Esophagus muscularis mucosa (tissue), 4 donors: ENCODE measurements at regions not wholly inside any gene's neighbourhood (a gene's known extent, or its start where the extent isn't known, plus 50 kb on each side); places are given as distances from the start of the nearest gene placed in this dataset.
"Not testable (repeated sequence)": the region's sequence is repeated elsewhere in the genome, so short reads cannot be mapped to it uniquely, and the experiment has no call there.

Experiments used
- DNase-seq: peaks from one replicate; pipeline ENCODE4 v3.0.0-alpha.2; 2017; ENCODE audit errors: extremely low spot score
- H3K27ac ChIP-seq, 4 donors: fragments of 200-600 bp; sonication (generic); replicated peaks in 1 of 4; 1 replicate in 3 of 4; 2 replicates in 1 of 4; pipeline ENCODE4 v1.5.1; 2016 to 2019; ENCODE audit warnings: mild to moderate bottlenecking in 1 of 4
- H3K27me3 ChIP-seq, 4 donors: fragments of 200-600 bp; sonication (generic); one replicate each; pipeline versions ENCODE4 v1.5.1 to v1.6.0; 2016 to 2019
- H3K36me3 ChIP-seq, 4 donors: fragments of 200-600 bp; sonication (generic); one replicate each; pipeline ENCODE4 v1.5.1; 2016 to 2019
- H3K4me1 ChIP-seq, 4 donors: fragments of 200-600 bp; sonication (generic); one replicate each; pipeline ENCODE4 v1.5.1; 2016 to 2019
- H3K4me3 ChIP-seq, 4 donors: fragments of 200-600 bp; sonication (generic); 1 replicate in 2 of 4; 2 replicates in 2 of 4; pipeline ENCODE4 v1.5.1; 2016 to 2019; ENCODE audit warnings: mild to moderate bottlenecking in 4 of 4, moderate library complexity in 1 of 4
- H3K9me3 ChIP-seq, 4 donors: fragments of 200-600 bp; sonication (generic); 1 replicate in 3 of 4; 2 replicates in 1 of 4; pipeline ENCODE4 v1.5.1; 2016 to 2019
- EP300 ChIP-seq: sonication (generic); formaldehyde crosslinking; IDR thresholded peaks from one replicate; pipeline ENCODE4 v1.6.1; 2017; ENCODE audit warnings: antibody characterized with exemption
- POLR2A ChIP-seq: fragments of 450-650 bp; IDR thresholded peaks from one replicate; pipeline ENCODE4 v1.6.1; 2017; ENCODE audit warnings: antibody characterized with exemption, moderate library complexity, mild to moderate bottlenecking, low read depth
- POLR2AphosphoS5 ChIP-seq, 2 donors: sonication (generic); formaldehyde crosslinking; IDR thresholded peaks; one replicate each; pipeline ENCODE4 v1.6.1; 2017; ENCODE audit warnings: antibody characterized with exemption in 2 of 2
- WGBS: methylation state at CpG from one replicate; pipeline ENCODE4 v1.1.5; 2018; 5-methylcytosine and 5-hydroxymethylcytosine counted together
- intact Hi-C: fragments of 100-400 bp; cut with DNase I; formaldehyde crosslinking; loops from one replicate; pipeline ENCODE4 v1.15.1; 2023
- TF ChIP-seq, protein P1 (sequence below), 3 experiments: fragments of 200-600 bp in 2 of 3; fragments of 450-650 bp in 1 of 3; sonication (generic) in 2 of 3; IDR thresholded peaks; one replicate each; pipeline ENCODE4 v1.5.1; 2017 to 2019; ENCODE audit warnings: antibody characterized with exemption in 3 of 3, mild to moderate bottlenecking in 2 of 3, moderate library complexity in 1 of 3

DNA sequence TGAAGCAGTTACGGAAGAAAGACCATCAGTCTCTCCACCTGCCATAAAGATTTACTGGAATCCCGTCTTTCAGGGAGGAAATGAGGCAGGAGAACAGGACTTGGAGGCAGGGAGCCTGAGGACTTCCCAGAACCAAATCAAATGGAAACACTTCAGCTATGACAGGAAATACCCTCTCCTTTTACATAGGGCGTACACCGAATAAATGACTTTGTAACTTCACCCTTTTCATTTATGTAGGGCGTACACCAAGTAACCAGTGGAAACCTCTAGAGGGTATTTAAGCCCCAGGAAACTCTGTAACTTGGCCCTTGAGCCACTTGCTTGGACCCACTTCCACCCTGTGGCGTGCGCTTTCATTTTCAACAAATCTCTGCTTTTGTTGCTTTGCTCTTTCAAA lies 218.3 kb upstream of the SLC39A10 start:
- DNase-seq = no peak
- WGBS = 89% methylated on average over 7 of the region's 7 CpGs
- H3K4me1 ChIP-seq = no peaks in the 10 kb centered on the region
- TF ChIP-seq, protein P1, sequence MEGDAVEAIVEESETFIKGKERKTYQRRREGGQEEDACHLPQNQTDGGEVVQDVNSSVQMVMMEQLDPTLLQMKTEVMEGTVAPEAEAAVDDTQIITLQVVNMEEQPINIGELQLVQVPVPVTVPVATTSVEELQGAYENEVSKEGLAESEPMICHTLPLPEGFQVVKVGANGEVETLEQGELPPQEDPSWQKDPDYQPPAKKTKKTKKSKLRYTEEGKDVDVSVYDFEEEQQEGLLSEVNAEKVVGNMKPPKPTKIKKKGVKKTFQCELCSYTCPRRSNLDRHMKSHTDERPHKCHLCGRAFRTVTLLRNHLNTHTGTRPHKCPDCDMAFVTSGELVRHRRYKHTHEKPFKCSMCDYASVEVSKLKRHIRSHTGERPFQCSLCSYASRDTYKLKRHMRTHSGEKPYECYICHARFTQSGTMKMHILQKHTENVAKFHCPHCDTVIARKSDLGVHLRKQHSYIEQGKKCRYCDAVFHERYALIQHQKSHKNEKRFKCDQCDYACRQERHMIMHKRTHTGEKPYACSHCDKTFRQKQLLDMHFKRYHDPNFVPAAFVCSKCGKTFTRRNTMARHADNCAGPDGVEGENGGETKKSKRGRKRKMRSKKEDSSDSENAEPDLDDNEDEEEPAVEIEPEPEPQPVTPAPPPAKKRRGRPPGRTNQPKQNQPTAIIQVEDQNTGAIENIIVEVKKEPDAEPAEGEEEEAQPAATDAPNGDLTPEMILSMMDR (IDR thresholded peaks at IDR 0.05) = no peak
- TF ChIP-seq POLR2AphosphoS5 (IDR thresholded peaks at IDR 0.05) (no peak), POLR2A (no peak), EP300 (no peak)
- H3K36me3 ChIP-seq = no peaks in the 10 kb centered on the region
- H3K9me3 ChIP-seq = peaks cover 0 to 16% (median 0%) of the 10 kb centered on the region in 4 donors
- no peak overlapping the region for H3K27ac ChIP-seq
- H3K27me3 ChIP-seq = no peaks in the 10 kb centered on the region
- no peak overlapping the region for H3K4me3 ChIP-seq
- intact Hi-C loops = no loop called here

DNA sequence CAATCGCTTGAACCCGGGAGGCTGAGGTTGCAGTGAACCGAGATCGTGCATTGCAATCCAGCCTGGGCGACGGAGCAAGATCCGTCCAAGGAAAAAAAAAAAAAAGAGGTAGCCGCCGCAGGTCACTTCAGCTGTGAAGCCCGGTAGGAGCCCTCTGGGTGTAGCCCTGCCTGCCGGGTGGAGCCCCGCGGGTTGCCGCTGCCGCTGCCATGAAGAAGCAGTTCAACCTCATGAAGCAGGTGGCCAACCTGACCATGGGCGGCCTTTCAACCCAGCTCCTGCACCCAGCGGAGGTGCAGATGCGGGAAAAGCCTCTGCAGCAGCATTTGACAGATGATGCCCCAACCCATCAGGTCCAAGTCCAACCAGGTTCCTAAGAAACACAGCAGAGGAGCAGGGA lies 219.5 kb upstream of the SLC39A10 start:
- H3K4me3 ChIP-seq = no peak overlapping the region
- peaks cover 0 to 16% (median 0%) of the 10 kb centered on the region in 4 donors for H3K9me3 ChIP-seq
- TF ChIP-seq, protein P1 (IDR thresholded peaks at IDR 0.05) = no peak
- TF ChIP-seq EP300 (no peak), POLR2AphosphoS5 (IDR thresholded peaks at IDR 0.05) (no peak), POLR2A (no peak)
- no peak overlapping the region for H3K27ac ChIP-seq
- 97% methylated on average over 17 of the region's 18 CpGs for WGBS
- H3K27me3 ChIP-seq = no peaks in the 10 kb centered on the region
- intact Hi-C loops = no loop called here
- no peaks in the 10 kb centered on the region for H3K36me3 ChIP-seq
- DNase-seq = no peak
- H3K4me1 ChIP-seq = no peaks in the 10 kb centered on the region

DNA sequence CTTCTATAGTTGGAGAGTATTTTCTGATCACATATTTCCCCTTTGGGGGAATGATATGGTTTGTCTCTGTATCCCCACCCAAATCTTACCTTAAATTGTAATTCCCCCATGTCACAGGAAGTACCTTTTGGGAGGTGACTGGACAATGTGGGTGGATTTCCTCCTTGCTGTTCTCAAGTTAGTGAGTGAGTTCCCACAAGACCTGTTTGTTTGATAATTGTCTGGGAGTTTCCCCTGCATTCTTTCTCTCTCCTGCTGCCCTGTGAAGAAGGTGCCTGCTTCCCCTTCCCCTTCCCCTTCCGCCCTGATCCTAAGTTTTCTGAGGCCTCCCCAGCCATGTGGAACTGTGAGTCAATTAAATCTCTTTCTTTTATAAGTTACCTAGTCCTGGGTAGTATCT lies 222.7 kb upstream of the SLC39A10 start:
- Histone ChIP-seq H3K4me3 (no peak overlapping the region), H3K36me3 (no peaks in the 10 kb centered on the region), H3K4me1 (no peaks in the 10 kb centered on the region), H3K27ac (no peak overlapping the region), H3K9me3 (no peaks in the 10 kb centered on the region), H3K27me3 (no peaks in the 10 kb centered on the region)
- 92% methylated on average over 1 of the region's 1 CpG for WGBS
- intact Hi-C loops = no loop called here
- DNase-seq = no peak
- TF ChIP-seq POLR2A (no peak), POLR2AphosphoS5 (IDR thresholded peaks at IDR 0.05) (no peak), EP300 (no peak)
- TF ChIP-seq, protein P1 (IDR thresholded peaks at IDR 0.05) = no peak

DNA sequence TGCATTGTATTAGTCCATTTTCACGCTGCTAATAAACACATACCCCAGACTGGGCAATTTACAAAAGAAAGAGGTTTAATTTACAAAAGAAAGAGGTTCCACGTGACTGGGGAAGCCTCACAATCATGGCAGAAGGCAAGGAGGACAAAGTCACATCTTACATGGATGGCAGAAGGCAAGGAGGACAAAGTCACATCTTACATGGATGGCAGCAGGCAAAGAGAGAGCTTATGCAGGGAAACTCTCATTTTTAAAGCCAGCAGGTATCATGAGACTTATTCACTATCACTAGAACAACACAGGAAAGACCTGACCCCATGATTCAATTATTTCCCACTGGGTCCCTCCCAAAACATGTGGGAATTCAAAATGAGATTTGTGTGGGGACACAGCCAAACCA lies 223.3 kb upstream of the SLC39A10 start:
- DNase-seq = not testable (repeated sequence)

DNA sequence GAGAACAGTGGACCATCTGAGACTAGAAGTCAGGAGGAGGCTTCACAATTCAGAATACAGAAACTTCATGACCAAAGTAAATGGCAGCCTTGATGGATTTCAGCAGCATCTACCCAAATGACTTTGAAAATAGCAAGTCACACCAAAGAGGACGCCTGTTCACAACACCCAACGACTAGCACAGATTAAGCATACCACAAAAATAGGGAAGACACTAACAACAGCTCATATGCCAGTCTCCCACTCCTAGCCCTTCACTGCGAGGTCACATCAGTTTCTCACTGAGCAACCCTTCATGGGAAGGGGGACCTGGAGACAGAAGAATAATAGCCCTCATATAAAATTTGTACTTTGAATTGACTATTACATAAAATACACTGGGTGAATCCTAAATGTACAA lies 228.4 kb upstream of the SLC39A10 start:
- intact Hi-C loops = no loop called here
- Histone ChIP-seq H3K27ac (no peak overlapping the region), H3K4me3 (no peak overlapping the region), H3K27me3 (no peaks in the 10 kb centered on the region), H3K9me3 (no peaks in the 10 kb centered on the region), H3K36me3 (no peaks in the 10 kb centered on the region), H3K4me1 (no peaks in the 10 kb centered on the region)
- no peak for DNase-seq
- 79% methylated on average over 3 of the region's 3 CpGs for WGBS
- TF ChIP-seq, protein P1 (IDR thresholded peaks at IDR 0.05) = no peak
- TF ChIP-seq EP300 (no peak), POLR2AphosphoS5 (IDR thresholded peaks at IDR 0.05) (no peak), POLR2A (no peak)

More for the DNA sequence above, 223.3 kb upstream of the SLC39A10 start:
- H3K27ac ChIP-seq, H3K9me3 ChIP-seq, H3K27me3 ChIP-seq, intact Hi-C loops, H3K4me1 ChIP-seq, H3K36me3 ChIP-seq, H3K4me3 ChIP-seq: not testable (repeated sequence)
- WGBS = 90% methylated on average over 2 of the region's 2 CpGs
